ENCODE measurements at regions not wholly inside any gene's neighbourhood (a gene's known extent, or its start where the extent isn't known, plus 50 kb on each side); places are given as distances from the start of the nearest gene placed in this dataset.

GRCh38 chr4:23741681-23742191, 148.1 kb downstream of the PPARGC1A start:
- no TSS peak for BruUV-seq (replicated peaks)
- CTCF ChIA-PET, result no interaction called here
- Histone ChIP-seq H2AFZ (ENCODE audit: low read length) (no peak overlapping the region), H3K79me2 (ENCODE audit: low read length) (no peaks in the 10 kb centered on the region), H3K9ac (ENCODE audit: low read length) (no peak overlapping the region), H3K4me3 (ENCODE audit: low read length) (no peak overlapping the region), H3F3A (ENCODE audit: low read length, unreplicated experiment) (no peaks in the 10 kb centered on the region), H4K20me1 (ENCODE audit: low read length) (no peaks in the 10 kb centered on the region), H3K27me3 (ENCODE audit: low read length) (no peaks in the 10 kb centered on the region), H3K36me3 (ENCODE audit: low read depth, low read length) (no peaks in the 10 kb centered on the region), H3K4me1 (ENCODE audit: insufficient read depth, low read length) (no peaks in the 10 kb centered on the region), H3K4me2 (ENCODE audit: low read length) (no peak overlapping the region), H3K27ac (ENCODE audit: low read length) (no peak overlapping the region), H3K9me2 (replicated peaks; ENCODE audit: low read length) (no peaks in the 10 kb centered on the region), H3K9me3 (ENCODE audit: low read length) (no peaks in the 10 kb centered on the region)
- intact Hi-C loops (cut with micrococcal nuclease), result no loop called here
- ATAC-seq, result no peak
- POLR2A ChIA-PET (ENCODE audit: unreplicated experiment), result no interaction called here
- DNase-seq, result no peak
- no peak for TF ChIP-seq CTCF (conservative IDR thresholded peaks at IDR 0.05; ENCODE audit: low read depth, low read length)
- TF ChIP-seq EZH2 (IDR thresholded peaks at IDR 0.05; ENCODE audit: low read length, unreplicated experiment), result no peak
- TF ChIP-seq EZH2phosphoT487 (IDR thresholded peaks at IDR 0.05; ENCODE audit: borderline replicate concordance, low read length), result no peak

GRCh38 chr4:23737571-23737970, 152.3 kb downstream of the PPARGC1A start:
- no peak overlapping the region for H3K9ac ChIP-seq (ENCODE audit: low read length)
- no peaks in the 10 kb centered on the region for H3K36me3 ChIP-seq (ENCODE audit: low read depth, low read length)
- POLR2A ChIA-PET (ENCODE audit: unreplicated experiment), result no interaction called here

More at GRCh38 chr4:23737571-23737970, 152.3 kb downstream of the PPARGC1A start:
- Histone ChIP-seq H3K79me2 (ENCODE audit: low read length) (no peaks in the 10 kb centered on the region), H3K27ac (ENCODE audit: low read length) (no peak overlapping the region), H3K9me2 (replicated peaks; ENCODE audit: low read length) (no peaks in the 10 kb centered on the region), H3K4me1 (ENCODE audit: insufficient read depth, low read length) (no peaks in the 10 kb centered on the region), H2AFZ (ENCODE audit: low read length) (no peak overlapping the region), H4K20me1 (ENCODE audit: low read length) (no peaks in the 10 kb centered on the region), H3K9me3 (ENCODE audit: low read length) (no peaks in the 10 kb centered on the region), H3K4me3 (ENCODE audit: low read length) (no peak overlapping the region), H3F3A (ENCODE audit: low read length, unreplicated experiment) (no peaks in the 10 kb centered on the region), H3K4me2 (ENCODE audit: low read length) (no peak overlapping the region), H3K27me3 (ENCODE audit: low read length) (no peaks in the 10 kb centered on the region)
- intact Hi-C loops (cut with micrococcal nuclease), result no loop called here
- ATAC-seq (no peak), DNase-seq (no peak)
- no TSS peak for BruUV-seq (replicated peaks)
- TF ChIP-seq EZH2 (IDR thresholded peaks at IDR 0.05; ENCODE audit: low read length, unreplicated experiment) (no peak), CTCF (conservative IDR thresholded peaks at IDR 0.05; ENCODE audit: low read depth, low read length) (no peak), EZH2phosphoT487 (IDR thresholded peaks at IDR 0.05; ENCODE audit: borderline replicate concordance, low read length) (no peak)
- CTCF ChIA-PET, result no interaction called here

Measured in PC-3 (cell line).